GM12878 (cell line): ENCODE measurements at regions not wholly inside any gene's neighbourhood (a gene's known extent, or its start where the extent isn't known, plus 50 kb on each side); places are given as distances from the start of the nearest gene placed in this dataset.

Experiments
- BACH1 ChIP-seq: fragments of 450-650 bp; IDR thresholded peaks from 2 replicates; pipeline ENCODE4 v1.6.1; 2017; ENCODE audit warnings: mild to moderate bottlenecking, borderline replicate concordance
- CREB1 ChIP-seq: IDR thresholded peaks from 2 replicates; pipeline ENCODE4 v1.6.1; 2012; ENCODE audit warnings: low read depth, mild to moderate bottlenecking, inconsistent platforms
- CTCF ChIP-seq, 3 experiments: IDR thresholded peaks in 2 of 3; conservative IDR thresholded peaks in 1 of 3; 2 replicates each; pipeline ENCODE4 v1.5.1; 2011; ENCODE audit warnings: low read depth in 3 of 3, low read length in 3 of 3, mild to moderate bottlenecking in 3 of 3, control low read depth in 2 of 3, moderate library complexity in 2 of 3, inconsistent platforms in 1 of 3, mixed read lengths in 1 of 3; ENCODE audit not compliant: control insufficient read depth in 2 of 3, insufficient read depth in 1 of 3; ENCODE audit errors: extremely low read depth in 1 of 3
- E2F4 ChIP-seq: IDR thresholded peaks from 2 replicates; pipeline ENCODE4 v1.6.1; 2012; ENCODE audit warnings: low read depth, low read length, improper control_type of control experiment
- GABPA ChIP-seq: IDR thresholded peaks from 2 replicates; pipeline ENCODE4 v1.6.1; 2014; ENCODE audit warnings: antibody characterized with exemption, low read depth, mild to moderate bottlenecking, inconsistent platforms
- GATAD2B ChIP-seq: fragments of 450-650 bp; conservative IDR thresholded peaks from 2 replicates; pipeline ENCODE4 v1.6.1; 2017; ENCODE audit warnings: low read depth, mild to moderate bottlenecking, moderate library complexity
- MLLT1 ChIP-seq: fragments of 450-650 bp; IDR thresholded peaks from 2 replicates; pipeline ENCODE4 v1.6.1; 2016; ENCODE audit warnings: mild to moderate bottlenecking
- REST ChIP-seq: IDR thresholded peaks from 2 replicates; pipeline ENCODE4 v1.6.1; 2012; ENCODE audit warnings: mild to moderate bottlenecking, low read depth, low read length
- TCF7 ChIP-seq: IDR thresholded peaks from 2 replicates; pipeline ENCODE4 v1.6.1; 2014; ENCODE audit warnings: antibody characterized with exemption, borderline replicate concordance

- TF ChIP-seq REST (no peak), CTCF (IDR thresholded peaks at IDR 0.05 in 2 of 3, conservative IDR thresholded peaks at IDR 0.05 in 1 of 3; ENCODE audit: control insufficient read depth in 2 of 3, extremely low read depth in 1 of 3, insufficient read depth in 1 of 3, low read depth in 3 of 3, low read length in 3 of 3) (peak; percentile 67 to 87 (median 76)), GATAD2B (no peak), E2F4 (no peak), CREB1 (no peak), MLLT1 (no peak), BACH1 (no peak), GABPA (no peak), TCF7 (no peak)
Measured at GRCh38 chr18:54444319-54444914, 86.7 kb downstream of the C18orf54 start.
